ENCODE measurements at regions not wholly inside any gene's neighbourhood (a gene's known extent, or its start where the extent isn't known, plus 50 kb on each side); places are given as distances from the start of the nearest gene placed in this dataset.

DNA sequence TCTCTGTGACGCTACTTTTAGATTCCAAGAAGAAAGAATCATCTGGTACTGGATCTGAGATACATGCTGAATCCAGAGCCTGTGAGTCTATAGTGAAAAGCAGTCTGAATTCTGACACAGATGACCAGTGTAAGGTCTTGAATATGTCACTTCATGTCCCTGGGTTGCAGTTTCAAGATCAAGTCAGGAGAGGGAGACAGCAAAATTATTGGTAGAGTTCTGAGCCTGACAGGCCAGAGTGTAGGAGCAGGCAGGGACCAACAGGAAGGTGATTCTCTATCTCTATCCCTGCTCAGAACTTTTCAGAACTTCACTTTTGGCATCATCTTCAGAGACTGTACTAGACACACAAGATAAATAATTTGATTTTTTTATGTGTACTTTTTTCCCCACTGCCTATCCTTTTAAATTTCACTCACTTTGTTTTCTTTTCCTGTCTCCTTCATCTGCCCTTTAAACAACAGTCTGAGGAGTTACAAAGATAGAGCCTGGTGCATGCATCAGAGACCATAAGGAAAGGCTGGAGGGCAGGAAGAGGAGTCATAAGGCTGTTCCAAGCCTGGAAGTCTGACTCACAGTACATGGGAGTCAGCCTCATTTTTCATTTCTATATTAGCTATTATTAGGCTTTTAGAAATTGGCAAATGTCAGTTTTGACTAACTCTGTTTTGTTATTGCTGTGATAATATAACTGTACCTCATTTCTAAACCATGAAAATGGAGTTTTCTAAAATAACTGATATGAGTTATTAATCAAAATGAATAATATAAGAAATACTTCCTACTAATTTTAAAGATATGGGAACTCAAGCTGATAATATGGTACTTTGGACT lies 120.2 kb upstream of the TMEM229A start:
- no peak overlapping the region for H3T11ph ChIP-seq (ENCODE audit: low read length)
- peaks cover 0 to 4% of the 10 kb centered on the region in 2 experiments; a peak in 2 of 5 replicates for H3K9me3 Mint-ChIP-seq
- no peak overlapping the region for H2BK12ac ChIP-seq (ENCODE audit: insufficient read length, low read depth, low read length)
- DNase-seq: peak; percentile 61
- H3K9me3 ChIP-seq (ENCODE audit: control insufficient read depth, low read depth, low read length): no peaks in the 10 kb centered on the region
- no peak overlapping the region for H3K18ac ChIP-seq (ENCODE audit: insufficient read length, low read depth, low read length)
- H3K4me3 Mint-ChIP-seq: no peak overlapping the region
- H3K27me3 Mint-ChIP-seq (ENCODE audit: low read depth): no peaks in the 10 kb centered on the region
- no peaks in the 10 kb centered on the region for H3K79me1 ChIP-seq (ENCODE audit: insufficient read depth, low read depth, low read length, poor library complexity, severe bottlenecking)
- H3K27ac ChIP-seq (ENCODE audit: insufficient read length, low read depth, low read length): no peak overlapping the region
- H4K5ac ChIP-seq (ENCODE audit: insufficient read length, low read depth, low read length): no peak overlapping the region
- no peaks in the 10 kb centered on the region for H3K27me3 ChIP-seq (ENCODE audit: insufficient read depth, low read length)
- no peak overlapping the region for H2BK15ac ChIP-seq (ENCODE audit: low read depth, low read length)
- H3K4ac ChIP-seq (ENCODE audit: low read depth, low read length): no peak overlapping the region
- no peak overlapping the region for H2AFZ ChIP-seq (ENCODE audit: low read length)
- H3K27ac Mint-ChIP-seq: no peak overlapping the region
- H3K79me2 ChIP-seq (ENCODE audit: insufficient read depth, low read length): no peaks in the 10 kb centered on the region
- H2BK20ac ChIP-seq (ENCODE audit: low read depth, low read length, poor library complexity, severe bottlenecking): no peak overlapping the region
- H2AK5ac ChIP-seq (ENCODE audit: insufficient read length, low read length): no peak overlapping the region
- H3K4me1 ChIP-seq (ENCODE audit: insufficient read depth, low read length): no peaks in the 10 kb centered on the region; the same call in 1 of the 2 replicates
- H3K36me3 Mint-ChIP-seq (ENCODE audit: insufficient read depth in 1 of 3, low read depth in 3 of 3): no peaks in the 10 kb centered on the region
- H2BK120ac ChIP-seq (ENCODE audit: low read depth, low read length, poor library complexity, severe bottlenecking): no peak overlapping the region
- H3K56ac ChIP-seq (ENCODE audit: insufficient read length, low read depth, low read length): no peak overlapping the region
- H3K14ac ChIP-seq (ENCODE audit: insufficient read depth, low read length): no peak overlapping the region
- H3K23ac ChIP-seq (ENCODE audit: insufficient read length, low read depth, low read length): no peak overlapping the region
- no peaks in the 10 kb centered on the region for H4K20me1 ChIP-seq (ENCODE audit: control insufficient read depth, insufficient read depth, insufficient read length)
- no peak overlapping the region for H2BK5ac ChIP-seq (ENCODE audit: insufficient read length, low read length)
- no peak overlapping the region for H3K4me2 ChIP-seq (ENCODE audit: insufficient read depth, insufficient read length, low read length)
- no peak overlapping the region for H4K91ac ChIP-seq (ENCODE audit: insufficient read length, low read depth, low read length)
- H3K9ac ChIP-seq (ENCODE audit: extremely low read depth, insufficient read length, low read length): no peak overlapping the region
- H4K8ac ChIP-seq (replicated peaks; ENCODE audit: insufficient read length, low read depth, low read length): no peak overlapping the region
- TF ChIP-seq, protein P1, sequence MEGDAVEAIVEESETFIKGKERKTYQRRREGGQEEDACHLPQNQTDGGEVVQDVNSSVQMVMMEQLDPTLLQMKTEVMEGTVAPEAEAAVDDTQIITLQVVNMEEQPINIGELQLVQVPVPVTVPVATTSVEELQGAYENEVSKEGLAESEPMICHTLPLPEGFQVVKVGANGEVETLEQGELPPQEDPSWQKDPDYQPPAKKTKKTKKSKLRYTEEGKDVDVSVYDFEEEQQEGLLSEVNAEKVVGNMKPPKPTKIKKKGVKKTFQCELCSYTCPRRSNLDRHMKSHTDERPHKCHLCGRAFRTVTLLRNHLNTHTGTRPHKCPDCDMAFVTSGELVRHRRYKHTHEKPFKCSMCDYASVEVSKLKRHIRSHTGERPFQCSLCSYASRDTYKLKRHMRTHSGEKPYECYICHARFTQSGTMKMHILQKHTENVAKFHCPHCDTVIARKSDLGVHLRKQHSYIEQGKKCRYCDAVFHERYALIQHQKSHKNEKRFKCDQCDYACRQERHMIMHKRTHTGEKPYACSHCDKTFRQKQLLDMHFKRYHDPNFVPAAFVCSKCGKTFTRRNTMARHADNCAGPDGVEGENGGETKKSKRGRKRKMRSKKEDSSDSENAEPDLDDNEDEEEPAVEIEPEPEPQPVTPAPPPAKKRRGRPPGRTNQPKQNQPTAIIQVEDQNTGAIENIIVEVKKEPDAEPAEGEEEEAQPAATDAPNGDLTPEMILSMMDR (conservative IDR thresholded peaks at IDR 0.05): peak; percentile 72
- H3K4me1 Mint-ChIP-seq: peaks cover 7% of the 10 kb centered on the region in 2 experiments; a peak in 3 of 4 replicates
- H3K23me2 ChIP-seq (ENCODE audit: insufficient read length, low read depth, low read length, poor library complexity, severe bottlenecking): no peaks in the 10 kb centered on the region
- no CpG with 5 or more reads among the region's 1 CpG for WGBS (ENCODE audit: extremely low coverage, insufficient read length, low lambda C conversion rate)

Data from H9 (cell line).